Frontal cortex (tissue), 3 donors: ENCODE measurements at regions not wholly inside any gene's neighbourhood (a gene's known extent, or its start where the extent isn't known, plus 50 kb on each side); places are given as distances from the start of the nearest gene placed in this dataset.

Source experiments
- DNase-seq, 2 donors: peaks; one replicate each; pipeline ENCODE4 v3.0.0; 2012; ENCODE audit warnings: low spot score in 2 of 2
- FAIRE-seq: peaks from 2 replicates; lab custom pipeline; 2012; peaks lifted over from hg19 to GRCh38; lab: Jason Lieb, UNC
- donor health status: control.
- donor health status: control.
- donor health status: control.

DNA sequence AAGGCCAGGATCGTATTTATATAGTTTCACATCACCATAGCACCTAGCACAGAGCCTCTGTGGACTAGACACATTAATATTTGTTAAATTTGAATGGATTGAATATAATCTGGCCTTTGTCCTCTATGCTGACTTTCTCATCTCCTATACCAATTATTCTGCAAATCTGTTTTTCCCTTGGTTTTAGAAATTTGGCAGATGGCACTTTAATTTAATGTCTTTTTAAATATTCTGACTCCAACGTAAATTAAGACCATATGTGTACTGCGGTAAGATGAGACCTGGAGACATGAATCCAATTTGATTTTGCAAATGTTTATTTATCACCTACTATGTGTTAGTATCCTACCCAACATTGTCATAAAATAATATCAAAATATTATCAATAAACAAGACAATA lies 1281.9 kb upstream of the PIK3C3 start:
- no peak for DNase-seq
- no peak for FAIRE-seq

DNA sequence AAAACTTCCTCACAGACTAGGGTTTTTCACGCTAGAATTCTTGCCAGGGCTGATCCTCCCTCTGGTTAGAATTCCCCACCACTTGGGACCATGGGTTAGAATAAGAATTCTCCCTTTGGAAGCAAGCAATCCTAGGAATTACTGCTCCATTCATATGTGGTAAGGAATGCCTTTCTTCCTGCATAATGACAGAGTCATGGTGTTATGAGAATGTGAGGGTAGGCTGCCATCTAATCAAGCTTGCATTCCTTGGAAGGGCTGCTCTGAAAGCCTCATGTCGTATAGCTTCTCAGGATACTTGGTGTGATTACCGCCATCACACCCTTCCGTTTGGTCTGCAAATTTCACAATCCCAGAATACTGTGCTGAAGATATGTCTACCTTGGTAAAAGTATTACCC lies 1282.4 kb upstream of the PIK3C3 start:
- FAIRE-seq (no peak), DNase-seq (no peak)

DNA sequence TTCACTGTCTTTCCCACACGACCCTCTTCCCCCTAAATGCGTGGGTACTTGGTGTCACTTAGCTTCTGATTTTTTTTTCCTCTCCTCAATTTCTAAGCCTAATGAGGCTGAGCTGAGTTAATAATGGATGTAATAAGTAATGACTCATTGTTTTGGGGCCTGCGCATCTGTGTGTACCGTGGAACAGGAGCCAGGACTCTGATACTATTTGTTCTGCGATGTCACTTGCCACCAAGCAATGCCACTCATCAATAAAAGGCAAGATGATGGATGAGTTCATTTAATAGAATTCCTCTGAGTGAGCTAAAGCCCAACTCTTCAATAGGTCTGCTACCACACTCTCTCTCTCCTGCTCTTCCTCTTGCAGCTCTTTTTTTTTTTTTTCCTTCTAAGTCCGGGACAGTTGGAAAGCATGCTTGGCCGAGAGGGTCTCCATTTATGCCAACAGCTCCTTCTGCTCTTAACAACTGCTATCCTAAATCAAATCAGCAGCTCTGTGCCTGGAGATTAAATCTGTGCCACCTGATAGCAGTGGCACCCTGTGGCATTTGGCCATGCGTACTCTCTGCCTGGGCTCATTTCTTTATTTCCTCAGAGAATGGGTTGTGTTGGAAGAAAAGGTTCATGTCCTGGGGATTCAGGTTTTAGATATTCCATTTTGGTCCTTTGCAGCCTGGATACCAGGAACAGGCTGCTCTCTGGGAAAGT lies 1284.2 kb upstream of the PIK3C3 start:
- no peak for DNase-seq
- no peak for FAIRE-seq

DNA sequence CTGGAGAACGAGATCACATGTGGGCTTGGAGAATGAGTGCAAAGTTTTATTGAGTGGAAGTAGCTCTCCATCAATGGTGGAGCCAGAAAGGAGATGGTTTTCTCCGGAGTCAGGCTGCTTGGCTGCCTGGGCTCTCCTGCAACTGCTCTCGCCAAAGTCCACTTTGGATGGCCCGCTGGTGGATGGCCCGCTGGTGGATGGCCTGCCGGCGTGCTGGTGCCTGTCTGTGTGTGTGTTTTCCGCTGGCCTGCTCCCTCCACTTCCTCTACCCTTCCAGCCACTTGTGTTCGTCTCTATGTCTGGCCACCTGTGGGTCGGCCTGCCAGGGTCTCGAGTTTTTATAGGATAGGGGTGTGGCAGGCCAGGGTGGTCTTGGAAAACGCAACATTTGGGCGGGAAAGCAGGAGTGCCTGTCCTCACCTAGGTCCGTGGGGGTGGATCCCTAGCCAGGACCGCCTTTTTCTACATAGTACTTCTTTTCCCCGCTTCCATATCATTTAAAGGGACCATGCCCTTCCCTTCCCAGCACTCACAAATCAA lies 1292.1 kb upstream of the PIK3C3 start:
- FAIRE-seq: no peak
- DNase-seq: no peak

DNA sequence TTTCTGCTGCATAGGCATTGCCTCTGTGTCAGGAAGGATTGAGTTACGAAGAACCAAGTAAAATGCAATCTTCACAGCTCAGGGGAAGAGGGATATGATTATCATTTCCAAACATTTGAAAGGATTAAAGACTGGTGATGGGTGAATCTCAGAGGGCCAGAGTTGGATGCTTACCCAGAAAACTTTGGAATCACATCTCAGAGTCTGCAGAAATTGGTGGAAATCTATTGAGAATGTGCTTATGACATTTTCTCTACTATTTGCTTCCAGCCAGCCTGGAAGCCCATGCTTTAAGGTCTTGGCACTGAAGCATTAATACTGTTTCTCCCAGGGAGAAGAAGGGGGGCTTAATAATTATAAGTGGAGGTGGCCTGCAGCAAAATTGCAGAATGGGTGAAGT lies 1301.4 kb upstream of the PIK3C3 start:
- FAIRE-seq: no peak
- DNase-seq: no peak

DNA sequence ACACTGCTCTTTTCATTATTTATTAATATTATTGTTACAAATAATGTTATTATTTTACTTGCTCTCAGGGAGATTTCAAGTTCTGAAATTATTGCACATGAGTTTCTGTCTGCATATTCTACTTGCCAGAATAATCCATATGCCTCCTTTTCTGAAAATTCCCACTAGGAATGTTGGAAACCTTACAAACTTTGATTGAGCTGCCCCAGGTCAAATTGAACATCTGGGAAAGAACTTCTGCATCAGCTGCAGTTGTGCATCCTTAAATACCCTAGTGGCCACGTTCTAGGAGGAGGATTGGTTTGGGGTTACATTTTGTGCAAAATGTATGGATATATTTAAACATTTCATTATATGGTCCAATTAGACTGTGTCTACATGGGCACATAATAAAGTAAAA lies 1302.7 kb upstream of the PIK3C3 start:
- FAIRE-seq: no peak
- no peak for DNase-seq

DNA sequence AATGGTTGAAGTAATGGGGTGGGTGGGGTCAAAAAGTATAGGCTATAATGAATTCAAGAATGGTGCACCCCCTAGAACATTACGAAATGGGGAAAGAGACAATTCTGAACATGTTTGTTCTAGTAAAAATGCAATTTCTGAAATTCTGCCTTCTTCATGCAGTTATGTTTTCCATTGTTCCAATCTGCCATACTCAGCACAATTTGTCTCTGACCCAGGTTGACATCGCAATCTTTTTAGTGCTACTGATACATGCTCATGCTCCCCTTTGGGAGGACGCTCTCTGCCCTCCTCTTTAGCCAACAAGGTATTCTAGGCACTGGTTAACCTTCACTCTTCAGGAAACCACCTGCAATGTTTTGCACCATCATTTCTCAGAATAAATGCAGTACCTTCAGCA lies 1303.9 kb upstream of the PIK3C3 start:
- DNase-seq (no peak), FAIRE-seq (no peak)

DNA sequence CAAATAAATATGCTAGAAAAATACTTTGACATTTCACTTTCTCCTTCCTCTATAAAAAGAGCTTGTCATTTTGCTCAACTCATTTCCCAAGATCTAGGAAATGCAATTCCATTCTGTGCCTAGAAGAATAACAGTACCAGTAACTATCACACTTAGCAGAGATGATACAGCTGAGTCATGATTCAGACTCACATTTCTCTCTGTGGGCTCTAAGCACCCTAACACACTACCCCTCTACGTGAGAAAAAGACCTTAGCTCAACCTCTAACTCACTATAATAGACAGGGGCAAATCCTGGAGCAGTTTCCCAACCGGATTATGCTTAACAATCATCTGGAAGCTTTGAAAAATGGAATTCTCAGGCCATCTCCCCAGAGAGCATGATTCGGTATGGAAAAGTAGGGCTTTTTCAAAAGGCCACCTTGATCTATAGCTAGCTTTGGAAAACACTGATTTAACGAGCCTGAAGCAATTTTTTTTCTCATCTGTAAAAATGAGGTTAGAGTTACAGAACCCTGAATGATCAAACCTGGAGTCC lies 1312.3 kb upstream of the PIK3C3 start:
- DNase-seq (no peak), FAIRE-seq (no peak)

DNA sequence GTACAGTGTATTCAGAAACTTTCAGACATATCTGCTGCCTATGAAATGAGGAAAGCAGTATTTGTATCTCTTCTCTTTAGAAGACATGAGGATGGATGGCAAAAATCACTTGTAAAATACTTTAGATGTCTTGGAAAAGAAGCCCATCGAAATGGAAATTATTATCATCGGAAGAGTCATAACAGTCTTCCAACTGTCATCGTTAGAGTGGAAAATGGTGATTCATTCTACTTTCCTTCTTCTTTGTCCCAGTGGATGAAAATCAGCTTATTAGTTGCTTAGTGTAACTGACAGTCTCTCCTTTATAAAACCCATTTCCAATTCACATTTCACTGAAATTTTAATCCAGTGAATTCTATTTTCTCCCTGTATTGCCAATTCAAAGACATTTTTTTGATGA lies 1323.7 kb upstream of the PIK3C3 start:
- FAIRE-seq (no peak), DNase-seq (no peak)

DNA sequence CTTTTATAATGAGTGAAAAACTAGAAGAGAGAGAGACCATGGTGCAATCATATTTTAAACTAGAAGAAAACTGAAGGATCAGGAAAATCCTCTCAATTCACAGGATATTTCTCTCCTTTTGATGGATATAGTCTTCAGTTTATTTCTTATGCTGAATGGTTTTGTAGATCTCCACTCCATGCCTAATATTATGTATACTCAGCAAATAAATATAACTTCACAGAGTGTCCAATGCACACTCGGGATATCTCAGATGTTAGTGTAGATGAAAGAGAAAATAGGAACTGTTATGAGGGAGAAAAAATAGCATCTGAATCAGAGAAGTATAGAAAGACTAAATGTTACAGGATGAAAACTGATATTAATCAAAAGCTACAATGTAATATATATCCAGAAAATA lies 1324.5 kb upstream of the PIK3C3 start:
- FAIRE-seq (no peak), DNase-seq (no peak)

DNA sequence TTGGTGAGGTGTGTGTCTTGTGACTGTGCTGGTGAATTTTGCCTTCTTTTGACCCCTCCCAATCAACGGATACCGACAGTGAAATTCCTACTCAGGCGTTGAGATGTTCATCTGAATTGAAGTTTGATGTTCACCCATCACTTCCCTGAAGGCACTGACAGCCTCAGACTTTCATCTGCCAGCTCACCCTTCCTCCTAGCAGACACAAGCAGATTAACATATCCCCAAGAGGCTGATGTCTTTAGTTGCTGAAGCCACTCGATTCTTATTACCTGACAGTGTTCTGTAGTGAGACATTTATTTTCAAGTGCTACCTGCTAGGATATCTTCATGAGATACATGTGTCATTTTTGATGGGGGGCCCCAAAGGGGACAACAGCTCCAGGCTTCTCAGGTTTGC lies 1330.1 kb upstream of the PIK3C3 start:
- DNase-seq: no peak
- no peak for FAIRE-seq

DNA sequence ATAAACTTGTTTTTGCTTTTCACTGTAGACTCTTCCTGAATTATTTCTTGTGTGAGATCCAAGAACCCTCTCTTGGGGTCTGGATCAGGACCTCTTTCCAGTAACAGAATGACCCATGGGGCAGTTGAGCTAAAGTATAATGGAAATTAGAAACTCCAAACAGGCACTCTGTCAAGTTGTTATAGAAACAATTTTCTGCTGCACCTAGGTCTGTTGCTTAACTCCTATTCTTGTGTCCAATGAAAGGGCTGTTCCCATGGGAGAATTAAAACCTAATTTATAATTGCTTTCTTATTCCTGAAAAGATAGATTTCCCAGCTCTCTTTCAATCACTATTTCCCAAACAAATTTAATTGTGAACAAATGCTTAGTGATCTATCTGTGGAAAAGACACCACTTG lies 1341.3 kb upstream of the PIK3C3 start:
- DNase-seq (no peak), FAIRE-seq (no peak)

DNA sequence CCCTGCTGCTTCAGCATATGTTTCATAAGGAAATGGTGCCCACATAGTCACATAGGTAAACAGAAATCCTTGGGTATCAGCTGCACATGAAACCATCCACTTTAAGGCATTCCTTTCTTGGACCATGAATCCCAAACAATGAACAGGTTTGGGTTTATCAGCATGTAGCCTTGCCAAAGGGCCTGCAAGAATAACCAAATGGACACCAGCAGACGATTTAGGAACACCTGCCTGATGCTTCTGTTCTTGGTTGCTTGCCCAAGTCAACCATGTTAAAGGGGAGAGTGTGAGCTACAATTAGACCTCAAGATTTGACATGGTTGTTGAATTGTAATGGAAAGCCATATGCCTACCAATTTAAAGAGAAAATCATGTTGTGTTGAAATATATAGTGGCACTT lies 1342.7 kb upstream of the PIK3C3 start:
- no peak for FAIRE-seq

DNA sequence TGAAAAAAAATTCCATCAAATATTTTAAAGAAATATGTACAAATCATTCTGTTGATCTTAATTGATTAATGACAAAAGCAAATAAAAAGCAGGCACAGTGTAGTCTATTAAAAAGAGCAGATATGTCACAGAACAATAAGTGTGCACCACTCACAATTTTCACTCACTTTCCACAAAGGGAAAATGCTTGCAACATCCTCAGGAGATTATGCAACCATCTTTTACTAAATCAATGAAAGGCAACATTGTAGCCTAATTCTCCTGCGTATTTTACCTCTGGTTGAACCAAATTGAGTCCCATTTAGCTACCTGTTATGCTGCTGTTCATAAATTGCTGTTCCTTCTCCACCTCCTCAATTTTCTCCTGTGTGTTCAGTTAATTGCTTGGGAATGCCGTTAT lies 1346.8 kb upstream of the PIK3C3 start:
- DNase-seq (no peak), FAIRE-seq (no peak)

More for the DNA sequence above, 1342.7 kb upstream of the PIK3C3 start:
- DNase-seq: no peak

DNA sequence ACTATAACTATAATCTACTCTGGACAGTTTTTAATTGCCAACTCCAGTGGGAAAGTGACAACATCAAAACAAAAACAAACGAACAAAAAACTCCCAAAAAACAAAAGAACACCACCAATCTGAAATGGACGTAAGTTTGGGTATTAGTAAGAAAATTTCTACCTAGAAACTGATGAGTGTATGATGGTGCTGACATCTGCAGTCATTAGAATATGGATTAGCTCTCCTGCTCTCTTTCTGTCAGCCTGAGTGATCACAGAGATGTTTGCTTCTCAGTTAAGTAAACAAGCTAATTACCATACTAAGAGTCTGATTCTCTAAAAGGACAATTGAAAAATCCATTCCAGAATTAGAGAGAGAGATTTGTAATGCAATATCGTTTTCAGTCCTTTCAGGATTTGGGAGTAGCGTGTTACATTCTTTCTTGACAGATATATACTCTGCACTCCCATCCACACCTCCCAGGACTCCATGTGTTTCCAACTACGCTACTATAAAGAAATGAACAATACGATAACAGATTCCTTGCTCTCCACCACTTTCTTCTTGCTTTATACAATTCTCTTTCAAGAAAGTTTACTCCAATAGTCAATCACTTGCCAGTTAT lies 1347.4 kb upstream of the PIK3C3 start:
- no peak for FAIRE-seq
- no peak for DNase-seq

DNA sequence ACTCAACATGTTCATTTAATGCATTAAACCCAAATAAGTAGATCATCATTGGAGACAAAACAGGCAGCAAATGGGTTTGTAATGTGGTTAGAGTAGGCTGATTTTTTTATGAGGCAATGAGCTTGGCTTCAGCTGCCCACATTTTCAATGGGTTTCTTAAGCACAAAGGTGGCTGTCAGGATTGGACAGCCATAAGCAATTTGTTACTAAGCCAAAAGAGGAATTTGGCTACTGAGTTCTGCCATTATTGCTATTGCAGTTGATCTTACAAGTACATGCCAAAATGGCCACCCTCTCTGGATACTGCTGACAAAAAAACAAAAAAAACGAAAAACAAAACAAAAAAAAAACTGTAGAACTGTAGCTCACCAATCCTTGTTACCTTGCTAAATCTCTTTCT lies 1348.0 kb upstream of the PIK3C3 start:
- DNase-seq (no peak), FAIRE-seq (no peak)

DNA sequence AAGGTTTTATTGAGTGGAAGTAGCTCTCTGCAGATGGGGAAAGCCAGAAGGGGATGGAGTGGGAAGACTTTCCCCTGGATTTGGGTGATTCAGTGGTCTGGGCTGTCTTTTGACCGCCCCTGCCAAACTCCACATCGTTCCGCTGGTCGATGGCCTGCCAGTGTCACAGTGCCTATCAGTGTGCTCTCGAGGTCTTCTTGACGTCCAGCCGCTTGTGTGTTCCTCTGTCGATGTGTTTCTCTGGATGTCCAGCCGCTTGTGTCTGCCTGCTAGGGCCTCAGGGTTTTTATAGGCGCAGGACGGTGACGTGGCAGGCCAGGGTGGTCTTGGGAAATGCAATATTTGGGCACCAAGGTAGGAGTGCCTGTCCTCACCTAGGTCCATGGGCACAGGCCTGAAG lies 1371.4 kb upstream of the PIK3C3 start:
- FAIRE-seq: no peak
- no peak for DNase-seq

DNA sequence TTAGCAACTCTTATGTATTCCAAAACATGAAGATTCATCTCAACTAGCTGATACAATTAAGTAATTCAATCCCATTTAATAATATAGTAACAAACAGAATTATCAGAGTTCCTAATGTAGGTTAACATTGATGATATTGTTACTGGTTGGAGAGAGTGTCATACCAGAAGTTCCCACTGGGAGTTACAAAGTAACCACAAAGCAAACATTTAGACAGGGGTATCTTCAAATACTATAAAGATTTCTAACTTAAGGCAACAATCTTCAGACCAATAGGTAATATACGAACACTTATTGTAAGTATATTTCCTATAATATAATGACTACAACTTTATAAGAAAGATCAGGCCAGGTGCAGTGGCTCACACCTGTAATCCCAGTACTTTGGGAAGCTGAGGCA lies 1372.9 kb upstream of the PIK3C3 start:
- no peak for DNase-seq
- no peak for FAIRE-seq

DNA sequence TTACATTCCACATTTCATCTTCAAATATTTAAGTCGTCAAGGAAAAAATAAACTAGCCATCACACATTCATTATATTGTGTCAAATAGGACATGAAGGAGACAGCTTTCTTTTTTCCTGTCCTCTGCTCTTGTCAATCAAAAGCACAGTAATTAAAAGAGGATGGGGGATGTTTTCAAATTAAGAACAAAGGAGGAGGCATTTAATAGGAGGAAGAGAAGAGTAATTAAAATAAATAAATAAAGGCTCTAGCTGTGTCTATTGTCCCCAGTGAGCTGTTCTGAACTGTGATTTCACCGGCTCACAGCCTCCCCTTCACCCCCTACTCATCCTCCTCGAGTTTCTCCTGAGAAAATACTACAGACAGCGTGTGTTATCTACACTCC lies 1377.1 kb upstream of the PIK3C3 start:
- FAIRE-seq: no peak
- DNase-seq: no peak

DNA sequence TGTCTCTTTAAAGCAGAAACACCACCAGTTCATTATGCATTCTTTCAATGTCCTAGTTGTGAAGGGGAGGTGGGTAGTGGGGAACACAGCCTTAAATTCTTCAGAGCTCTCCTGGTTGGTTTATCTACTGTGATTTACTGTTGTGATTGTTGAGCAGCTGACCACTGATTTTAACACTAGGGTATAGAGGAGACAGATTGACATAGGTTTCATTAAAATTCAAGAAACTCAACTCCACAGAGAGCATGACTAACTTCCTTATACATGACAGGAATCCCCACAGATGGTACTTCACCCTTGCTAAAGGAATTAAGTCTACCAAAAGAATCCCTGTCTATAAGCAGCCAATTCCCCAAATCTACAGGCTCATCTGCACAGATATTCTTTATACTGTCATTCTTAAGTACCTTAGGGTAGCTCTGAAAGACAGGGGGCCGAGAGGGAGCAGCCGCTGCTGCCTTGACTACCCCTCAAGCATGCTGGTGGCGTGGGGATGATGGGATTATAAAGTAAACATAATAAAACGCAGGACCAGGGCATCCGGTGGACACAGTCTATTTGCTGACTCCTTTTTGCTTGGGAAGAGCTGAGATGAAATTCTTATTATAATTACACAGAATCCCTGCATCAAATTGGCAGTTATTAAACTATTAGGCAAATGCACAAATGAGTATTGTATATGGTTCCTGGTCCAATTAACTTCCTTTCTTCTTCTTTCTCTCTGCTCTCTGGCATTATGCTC lies 1377.6 kb upstream of the PIK3C3 start:
- FAIRE-seq (no peak), DNase-seq (no peak)

DNA sequence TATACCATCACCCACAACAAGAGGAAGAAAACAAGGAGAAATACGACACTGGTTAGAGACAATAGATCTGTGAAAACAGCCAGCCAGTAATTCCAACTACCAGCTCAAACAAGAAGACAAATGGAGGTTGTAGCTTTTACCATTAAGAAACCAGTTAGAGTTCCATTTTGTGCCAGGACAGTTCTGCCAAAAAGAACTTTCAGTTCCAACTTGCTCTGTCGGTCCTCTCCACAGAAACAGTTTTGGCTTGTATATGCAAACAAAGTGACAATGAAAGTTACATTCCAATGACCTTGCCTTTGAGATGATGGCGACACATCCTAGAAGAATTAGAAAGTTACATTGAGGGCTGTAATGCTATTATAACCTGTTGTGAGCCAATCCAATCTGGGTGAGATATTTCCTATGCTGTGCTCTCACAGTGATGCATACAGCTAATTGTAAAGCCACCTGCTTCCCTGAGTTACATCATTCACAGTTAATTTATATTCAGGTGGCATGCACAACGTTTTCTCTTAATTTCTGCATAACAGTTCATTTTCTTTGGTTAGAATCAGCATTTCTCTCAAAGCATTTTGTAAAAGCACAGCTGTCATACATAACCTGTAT lies 1378.4 kb upstream of the PIK3C3 start:
- FAIRE-seq: no peak

More for the DNA sequence above, 1378.4 kb upstream of the PIK3C3 start:
- no peak for DNase-seq
